ENCODE measurements at regions not wholly inside any gene's neighbourhood (a gene's known extent, or its start where the extent isn't known, plus 50 kb on each side); places are given as distances from the start of the nearest gene placed in this dataset.

- no peaks in the 10 kb centered on the region for H3K27me3 ChIP-seq (ENCODE audit: insufficient read depth, insufficient read length)
- H3K36me3 ChIP-seq (ENCODE audit: insufficient read depth, insufficient read length, low read length) = no peaks in the 10 kb centered on the region
- TF ChIP-seq YY1 (IDR thresholded peaks at IDR 0.05; ENCODE audit: insufficient read depth, insufficient read length) (no peak), SUZ12 (IDR thresholded peaks at IDR 0.05; ENCODE audit: extremely low read depth, insufficient read depth, insufficient read length) (no peak), ZNF274 (IDR thresholded peaks at IDR 0.05; ENCODE audit: low read depth, low read length) (no peak)
- no peak overlapping the region for H3K9ac ChIP-seq (ENCODE audit: insufficient read length, low read depth)
- peaks cover 2% of the 10 kb centered on the region for H3K4me1 ChIP-seq (ENCODE audit: insufficient read depth, insufficient read length)
- H3K9me3 ChIP-seq (ENCODE audit: insufficient read depth, low read length) = no peaks in the 10 kb centered on the region
- no peak for DNase-seq (ENCODE audit: low read depth, low spot score)
- H3K4me3 ChIP-seq (ENCODE audit: insufficient read length, low read depth) = no peak overlapping the region
Measured at GRCh38 chr3:113084777-113085176, 94.0 kb downstream of the GTPBP8 start.

GRCh38 chr3:113086560-113087461 lies 96.0 kb downstream of the GTPBP8 start:
- H3K4me3 ChIP-seq (ENCODE audit: insufficient read length, low read depth) = no peak overlapping the region
- no peak for TF ChIP-seq ZNF274 (IDR thresholded peaks at IDR 0.05; ENCODE audit: low read depth, low read length)
- no peak for TF ChIP-seq YY1 (IDR thresholded peaks at IDR 0.05; ENCODE audit: insufficient read depth, insufficient read length)
- TF ChIP-seq SUZ12 (IDR thresholded peaks at IDR 0.05; ENCODE audit: extremely low read depth, insufficient read depth, insufficient read length) = no peak
- no peak overlapping the region for H3K9ac ChIP-seq (ENCODE audit: insufficient read length, low read depth)
- no peaks in the 10 kb centered on the region for H3K27me3 ChIP-seq (ENCODE audit: insufficient read depth, insufficient read length)
- no peaks in the 10 kb centered on the region for H3K9me3 ChIP-seq (ENCODE audit: insufficient read depth, low read length)
- no peak for DNase-seq (ENCODE audit: low read depth, low spot score)
- H3K4me1 ChIP-seq (ENCODE audit: insufficient read depth, insufficient read length) = no peaks in the 10 kb centered on the region
- H3K36me3 ChIP-seq (ENCODE audit: insufficient read depth, insufficient read length, low read length) = no peaks in the 10 kb centered on the region

GRCh38 chr3:113088616-113089015 lies 97.8 kb downstream of the GTPBP8 start:
- H3K36me3 ChIP-seq (ENCODE audit: insufficient read depth, insufficient read length, low read length) = no peaks in the 10 kb centered on the region
- H3K4me1 ChIP-seq (ENCODE audit: insufficient read depth, insufficient read length) = peaks cover 2% of the 10 kb centered on the region
- DNase-seq (ENCODE audit: low read depth, low spot score) = no peak
- H3K9me3 ChIP-seq (ENCODE audit: insufficient read depth, low read length) = no peaks in the 10 kb centered on the region
- H3K27me3 ChIP-seq (ENCODE audit: insufficient read depth, insufficient read length) = no peaks in the 10 kb centered on the region
- TF ChIP-seq SUZ12 (IDR thresholded peaks at IDR 0.05; ENCODE audit: extremely low read depth, insufficient read depth, insufficient read length) (no peak), YY1 (IDR thresholded peaks at IDR 0.05; ENCODE audit: insufficient read depth, insufficient read length) (no peak), ZNF274 (IDR thresholded peaks at IDR 0.05; ENCODE audit: low read depth, low read length) (no peak)
- H3K9ac ChIP-seq (ENCODE audit: insufficient read length, low read depth) = no peak overlapping the region
- no peak overlapping the region for H3K4me3 ChIP-seq (ENCODE audit: insufficient read length, low read depth)

- Histone ChIP-seq H3K9me3 (ENCODE audit: insufficient read depth, low read length) (no peaks in the 10 kb centered on the region), H3K27me3 (ENCODE audit: insufficient read depth, insufficient read length) (no peaks in the 10 kb centered on the region), H3K9ac (ENCODE audit: insufficient read length, low read depth) (no peak overlapping the region), H3K4me3 (ENCODE audit: insufficient read length, low read depth) (no peak overlapping the region), H3K36me3 (ENCODE audit: insufficient read depth, insufficient read length, low read length) (no peaks in the 10 kb centered on the region), H3K4me1 (ENCODE audit: insufficient read depth, insufficient read length) (peaks cover 2% of the 10 kb centered on the region)
- no peak for DNase-seq (ENCODE audit: low read depth, low spot score)
- TF ChIP-seq SUZ12 (IDR thresholded peaks at IDR 0.05; ENCODE audit: extremely low read depth, insufficient read depth, insufficient read length) (no peak), ZNF274 (IDR thresholded peaks at IDR 0.05; ENCODE audit: low read depth, low read length) (no peak), YY1 (IDR thresholded peaks at IDR 0.05; ENCODE audit: insufficient read depth, insufficient read length) (no peak)
Measured at GRCh38 chr3:113091417-113091816, 100.6 kb downstream of the GTPBP8 start.

- no peak overlapping the region for H3K9ac ChIP-seq (ENCODE audit: insufficient read length, low read depth)
- DNase-seq (ENCODE audit: low read depth, low spot score) = no peak
- H3K27me3 ChIP-seq (ENCODE audit: insufficient read depth, insufficient read length) = no peaks in the 10 kb centered on the region
- TF ChIP-seq SUZ12 (IDR thresholded peaks at IDR 0.05; ENCODE audit: extremely low read depth, insufficient read depth, insufficient read length) (no peak), YY1 (IDR thresholded peaks at IDR 0.05; ENCODE audit: insufficient read depth, insufficient read length) (no peak), ZNF274 (IDR thresholded peaks at IDR 0.05; ENCODE audit: low read depth, low read length) (no peak)
- H3K4me1 ChIP-seq (ENCODE audit: insufficient read depth, insufficient read length) = peaks cover 2% of the 10 kb centered on the region
- H3K36me3 ChIP-seq (ENCODE audit: insufficient read depth, insufficient read length, low read length) = no peaks in the 10 kb centered on the region
- no peak overlapping the region for H3K4me3 ChIP-seq (ENCODE audit: insufficient read length, low read depth)
- H3K9me3 ChIP-seq (ENCODE audit: insufficient read depth, low read length) = no peaks in the 10 kb centered on the region
Measured at GRCh38 chr3:113092746-113093145, 102.0 kb downstream of the GTPBP8 start.

- Histone ChIP-seq H3K9ac (ENCODE audit: insufficient read length, low read depth) (no peak overlapping the region), H3K27me3 (ENCODE audit: insufficient read depth, insufficient read length) (no peaks in the 10 kb centered on the region), H3K9me3 (ENCODE audit: insufficient read depth, low read length) (0 out of 2 replicates have a peak, but pooled peaks cover 3% of the 10 kb centered on the region), H3K4me1 (ENCODE audit: insufficient read depth, insufficient read length) (peaks cover 2% of the 10 kb centered on the region), H3K4me3 (ENCODE audit: insufficient read length, low read depth) (no peak overlapping the region), H3K36me3 (ENCODE audit: insufficient read depth, insufficient read length, low read length) (no peaks in the 10 kb centered on the region)
- no peak for TF ChIP-seq YY1 (IDR thresholded peaks at IDR 0.05; ENCODE audit: insufficient read depth, insufficient read length)
- TF ChIP-seq ZNF274 (IDR thresholded peaks at IDR 0.05; ENCODE audit: low read depth, low read length) = no peak
- no peak for TF ChIP-seq SUZ12 (IDR thresholded peaks at IDR 0.05; ENCODE audit: extremely low read depth, insufficient read depth, insufficient read length)
- DNase-seq (ENCODE audit: low read depth, low spot score) = no peak
Measured at GRCh38 chr3:113094337-113095221, 103.8 kb downstream of the GTPBP8 start.

All from NT2/D1 (cell line).